GM12878 (cell line): ENCODE measurements at regions not wholly inside any gene's neighbourhood (a gene's known extent, or its start where the extent isn't known, plus 50 kb on each side); places are given as distances from the start of the nearest gene placed in this dataset.

ENCODE experiments used
- ATAC-seq: fragments of 200-7000 bp; cut with Tn5 transposase; 3 replicates; pipeline ENCODE4 v1.9.1; 2020; ENCODE audit warnings: mild to moderate bottlenecking, moderate library complexity
- BruUV-seq: library from RNA; stranded (reverse); fragments of 400-500 nt; replicated peaks from 2 replicates; lab custom pipeline; 2021; lab: Mats Ljungman, UMichigan
- CTCF ChIA-PET: fragments of 300-600 bp; sonication (Branson Sonifier 250); formaldehyde crosslinking; extraction: SDS; loops from one replicate; lab custom pipeline; 2021; ENCODE audit warnings: inconsistent platforms; lab: Yijun Ruan, JAX
- POLR2A ChIA-PET: fragments of 350-600 bp; formaldehyde crosslinking; extraction: SDS; loops from one replicate; lab custom pipeline; 2021; ENCODE audit warnings: inconsistent platforms; lab: Charles Lee
- RAD21 ChIA-PET: fragments of 300-600 bp; sonication (Branson Sonifier 250); formaldehyde crosslinking; loops from one replicate; lab custom pipeline; 2023; ENCODE audit warnings: antibody characterized with exemption; ENCODE audit not compliant: unreplicated experiment; lab: Charles Lee
- SMC1A ChIA-PET: fragments of 300-600 bp; sonication (Branson Sonifier 250); formaldehyde crosslinking; loops from one replicate; lab custom pipeline; 2023; ENCODE audit not compliant: unreplicated experiment, uncharacterized antibody; lab: Charles Lee
- DNase-seq: peaks from one replicate; pipeline ENCODE4 v3.0.0-alpha.2; 2011; ENCODE audit warnings: low read depth, low spot score
- FAIRE-seq: peaks from 3 replicates; lab custom pipeline; 2011; peaks lifted over from hg19 to GRCh38; lab: Jason Lieb, UNC
- H2AFZ ChIP-seq: 2 replicates; pipeline ENCODE4 v1.6.0; 2011; ENCODE audit warnings: low read depth, low read length, control low read depth; ENCODE audit not compliant: control insufficient read depth
- H3K27ac ChIP-seq: 2 replicates; pipeline ENCODE4 v1.5.1; 2011; ENCODE audit warnings: control low read depth; ENCODE audit not compliant: control insufficient read depth, insufficient read depth
- H3K27me3 ChIP-seq, 2 experiments: replicated peaks in 1 of 2; 2 replicates each; pipeline versions ENCODE4 v1.6.0 to v1.6.1; 2011; ENCODE audit warnings: low read length in 1 of 2; ENCODE audit not compliant: control insufficient read depth in 2 of 2, insufficient read depth in 2 of 2
- H3K36me3 ChIP-seq, 2 experiments: 2 replicates each; pipeline ENCODE4 v1.5.1; 2011; ENCODE audit warnings: low read length in 1 of 2; ENCODE audit not compliant: control insufficient read depth in 2 of 2, insufficient read depth in 2 of 2
- H3K4me1 ChIP-seq: 2 replicates; pipeline ENCODE4 v1.6.1; 2011; ENCODE audit warnings: mild to moderate bottlenecking, low read length, moderate library complexity, mixed read lengths; ENCODE audit not compliant: control insufficient read depth, insufficient read depth
- H3K4me2 ChIP-seq: 2 replicates; pipeline ENCODE4 v1.6.0; 2011; ENCODE audit warnings: control low read depth; ENCODE audit not compliant: control insufficient read depth, insufficient read depth
- H3K4me3 ChIP-seq: fragments of 200-600 bp; sonication (generic); 2 replicates; pipeline ENCODE4 v1.5.1; 2016
- H3K79me2 ChIP-seq: 2 replicates; pipeline ENCODE4 v1.6.0; 2011; ENCODE audit warnings: low read length; ENCODE audit not compliant: control insufficient read depth, insufficient read depth
- H3K9ac ChIP-seq: 2 replicates; pipeline ENCODE4 v1.8.0; 2011; ENCODE audit warnings: low read length, control low read depth, mixed read lengths; ENCODE audit not compliant: control insufficient read depth, insufficient read depth
- H3K9me3 ChIP-seq: replicated peaks from 3 replicates; pipeline ENCODE4 v1.5.1; 2011; ENCODE audit warnings: mild to moderate bottlenecking, low read length; ENCODE audit not compliant: control insufficient read depth, insufficient read depth
- H4K20me1 ChIP-seq: 2 replicates; pipeline ENCODE4 v1.6.0; 2011; ENCODE audit not compliant: control insufficient read depth, insufficient read depth
- KAT2A ChIP-seq: conservative IDR thresholded peaks from 2 replicates; pipeline ENCODE4 v1.6.1; 2011; ENCODE audit warnings: low read depth, low read length; ENCODE audit not compliant: control insufficient read depth
- PAX8 ChIP-seq: fragments of 450-650 bp; IDR thresholded peaks from 2 replicates; pipeline ENCODE4 v1.6.1; 2017; ENCODE audit warnings: mild to moderate bottlenecking, moderate library complexity
- POU2F2 ChIP-seq: IDR thresholded peaks from 3 replicates; pipeline ENCODE4 v1.6.1; 2011; ENCODE audit warnings: low read depth, mild to moderate bottlenecking, low read length, borderline replicate concordance
- RCOR1 ChIP-seq: conservative IDR thresholded peaks from 2 replicates; pipeline ENCODE4 v1.6.1; 2012; ENCODE audit warnings: low read depth, low read length, improper control_type of control experiment
- SMAD1 ChIP-seq: fragments of 450-650 bp; IDR thresholded peaks from 2 replicates; pipeline ENCODE4 v1.6.1; 2018; ENCODE audit warnings: mild to moderate bottlenecking, low read depth; ENCODE audit not compliant: partially characterized antibody
- TCF7 ChIP-seq: IDR thresholded peaks from 2 replicates; pipeline ENCODE4 v1.6.1; 2014; ENCODE audit warnings: antibody characterized with exemption, borderline replicate concordance
- YBX1 ChIP-seq: fragments of 450-650 bp; IDR thresholded peaks from 2 replicates; pipeline ENCODE4 v1.6.1; 2016; ENCODE audit warnings: antibody characterized with exemption
- YY1 ChIP-seq: IDR thresholded peaks from 2 replicates; pipeline ENCODE4 v1.6.1; 2011; ENCODE audit warnings: low read depth, mild to moderate bottlenecking, low read length
- ZNF207 ChIP-seq: fragments of 450-650 bp; IDR thresholded peaks from 2 replicates; pipeline ENCODE4 v1.6.1; 2014; ENCODE audit warnings: antibody characterized with exemption, mild to moderate bottlenecking, borderline replicate concordance
- ZNF217 ChIP-seq: fragments of 450-650 bp; IDR thresholded peaks from 2 replicates; pipeline ENCODE4 v1.6.1; 2017; ENCODE audit warnings: antibody characterized with exemption, mild to moderate bottlenecking
- WGBS: methylation state at CpG from one replicate; pipeline ENCODE4 v1.1.6; 2016; ENCODE audit warnings: low lambda C conversion rate; ENCODE audit not compliant: insufficient replicate concordance, insufficient coverage; ENCODE audit errors: missing lambda C conversion rate; 5-methylcytosine and 5-hydroxymethylcytosine counted together
- in situ Hi-C: fragments of 300-500 bp; cut with MboI; formaldehyde crosslinking; loops from 9 replicates; pipeline ENCODE4 v1.14.3; 2018; ENCODE audit warnings: mixed read lengths
- intact Hi-C: fragments of 100-400 bp; cut with micrococcal nuclease; formaldehyde crosslinking; loops from one replicate; pipeline ENCODE4 v1.14.2; 2022; ENCODE audit not compliant: unreplicated experiment
- TF ChIP-seq, protein P1 (sequence below), 3 experiments: IDR thresholded peaks in 2 of 3; conservative IDR thresholded peaks in 1 of 3; 2 replicates each; pipeline ENCODE4 v1.5.1; 2011; ENCODE audit warnings: low read depth in 3 of 3, low read length in 3 of 3, mild to moderate bottlenecking in 3 of 3, control low read depth in 2 of 3, moderate library complexity in 2 of 3, inconsistent platforms in 1 of 3, mixed read lengths in 1 of 3; ENCODE audit not compliant: control insufficient read depth in 2 of 3, insufficient read depth in 1 of 3; ENCODE audit errors: extremely low read depth in 1 of 3
- TF ChIP-seq, protein P2 (sequence below): fragments of 450-650 bp; IDR thresholded peaks from 2 replicates; pipeline ENCODE4 v1.6.1; 2016; ENCODE audit warnings: mild to moderate bottlenecking
- TF ChIP-seq, protein P3 (sequence below): fragments of 450-650 bp; formaldehyde crosslinking; IDR thresholded peaks from 2 replicates; pipeline ENCODE4 v1.5.0; 2022; ENCODE audit warnings: mild to moderate bottlenecking, missing genetic modification characterization

GRCh38 chr10:20405050-20405449 is 492.1 kb downstream of the NEBL start:
- ChIA-PET POLR2A (no interaction called here), SMC1A (no interaction called here), RAD21 (no interaction called here), CTCF (no interaction called here)
- no peaks in the 10 kb centered on the region for H3K27me3 ChIP-seq
- TF ChIP-seq ZNF217, result no peak
- TF ChIP-seq, protein P1, sequence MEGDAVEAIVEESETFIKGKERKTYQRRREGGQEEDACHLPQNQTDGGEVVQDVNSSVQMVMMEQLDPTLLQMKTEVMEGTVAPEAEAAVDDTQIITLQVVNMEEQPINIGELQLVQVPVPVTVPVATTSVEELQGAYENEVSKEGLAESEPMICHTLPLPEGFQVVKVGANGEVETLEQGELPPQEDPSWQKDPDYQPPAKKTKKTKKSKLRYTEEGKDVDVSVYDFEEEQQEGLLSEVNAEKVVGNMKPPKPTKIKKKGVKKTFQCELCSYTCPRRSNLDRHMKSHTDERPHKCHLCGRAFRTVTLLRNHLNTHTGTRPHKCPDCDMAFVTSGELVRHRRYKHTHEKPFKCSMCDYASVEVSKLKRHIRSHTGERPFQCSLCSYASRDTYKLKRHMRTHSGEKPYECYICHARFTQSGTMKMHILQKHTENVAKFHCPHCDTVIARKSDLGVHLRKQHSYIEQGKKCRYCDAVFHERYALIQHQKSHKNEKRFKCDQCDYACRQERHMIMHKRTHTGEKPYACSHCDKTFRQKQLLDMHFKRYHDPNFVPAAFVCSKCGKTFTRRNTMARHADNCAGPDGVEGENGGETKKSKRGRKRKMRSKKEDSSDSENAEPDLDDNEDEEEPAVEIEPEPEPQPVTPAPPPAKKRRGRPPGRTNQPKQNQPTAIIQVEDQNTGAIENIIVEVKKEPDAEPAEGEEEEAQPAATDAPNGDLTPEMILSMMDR (IDR thresholded peaks at IDR 0.05 in 2 of 3, conservative IDR thresholded peaks at IDR 0.05 in 1 of 3; ENCODE audit: control insufficient read depth in 2 of 3, extremely low read depth in 1 of 3, insufficient read depth in 1 of 3, low read depth in 3 of 3, low read length in 3 of 3), result no peak
- no peak for TF ChIP-seq YBX1
- TF ChIP-seq, protein P2, sequence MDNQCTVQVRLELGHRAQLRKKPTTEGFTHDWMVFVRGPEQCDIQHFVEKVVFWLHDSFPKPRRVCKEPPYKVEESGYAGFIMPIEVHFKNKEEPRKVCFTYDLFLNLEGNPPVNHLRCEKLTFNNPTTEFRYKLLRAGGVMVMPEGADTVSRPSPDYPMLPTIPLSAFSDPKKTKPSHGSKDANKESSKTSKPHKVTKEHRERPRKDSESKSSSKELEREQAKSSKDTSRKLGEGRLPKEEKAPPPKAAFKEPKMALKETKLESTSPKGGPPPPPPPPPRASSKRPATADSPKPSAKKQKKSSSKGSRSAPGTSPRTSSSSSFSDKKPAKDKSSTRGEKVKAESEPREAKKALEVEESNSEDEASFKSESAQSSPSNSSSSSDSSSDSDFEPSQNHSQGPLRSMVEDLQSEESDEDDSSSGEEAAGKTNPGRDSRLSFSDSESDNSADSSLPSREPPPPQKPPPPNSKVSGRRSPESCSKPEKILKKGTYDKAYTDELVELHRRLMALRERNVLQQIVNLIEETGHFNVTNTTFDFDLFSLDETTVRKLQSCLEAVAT, result no peak
- TF ChIP-seq TCF7, result no peak
- no peak for TF ChIP-seq KAT2A
- TF ChIP-seq PAX8, result no peak
- TF ChIP-seq ZNF207, result no peak
- no peak for TF ChIP-seq SMAD1
- TF ChIP-seq YY1, result no peak
- no peak for TF ChIP-seq RCOR1
- TF ChIP-seq, protein P3, sequence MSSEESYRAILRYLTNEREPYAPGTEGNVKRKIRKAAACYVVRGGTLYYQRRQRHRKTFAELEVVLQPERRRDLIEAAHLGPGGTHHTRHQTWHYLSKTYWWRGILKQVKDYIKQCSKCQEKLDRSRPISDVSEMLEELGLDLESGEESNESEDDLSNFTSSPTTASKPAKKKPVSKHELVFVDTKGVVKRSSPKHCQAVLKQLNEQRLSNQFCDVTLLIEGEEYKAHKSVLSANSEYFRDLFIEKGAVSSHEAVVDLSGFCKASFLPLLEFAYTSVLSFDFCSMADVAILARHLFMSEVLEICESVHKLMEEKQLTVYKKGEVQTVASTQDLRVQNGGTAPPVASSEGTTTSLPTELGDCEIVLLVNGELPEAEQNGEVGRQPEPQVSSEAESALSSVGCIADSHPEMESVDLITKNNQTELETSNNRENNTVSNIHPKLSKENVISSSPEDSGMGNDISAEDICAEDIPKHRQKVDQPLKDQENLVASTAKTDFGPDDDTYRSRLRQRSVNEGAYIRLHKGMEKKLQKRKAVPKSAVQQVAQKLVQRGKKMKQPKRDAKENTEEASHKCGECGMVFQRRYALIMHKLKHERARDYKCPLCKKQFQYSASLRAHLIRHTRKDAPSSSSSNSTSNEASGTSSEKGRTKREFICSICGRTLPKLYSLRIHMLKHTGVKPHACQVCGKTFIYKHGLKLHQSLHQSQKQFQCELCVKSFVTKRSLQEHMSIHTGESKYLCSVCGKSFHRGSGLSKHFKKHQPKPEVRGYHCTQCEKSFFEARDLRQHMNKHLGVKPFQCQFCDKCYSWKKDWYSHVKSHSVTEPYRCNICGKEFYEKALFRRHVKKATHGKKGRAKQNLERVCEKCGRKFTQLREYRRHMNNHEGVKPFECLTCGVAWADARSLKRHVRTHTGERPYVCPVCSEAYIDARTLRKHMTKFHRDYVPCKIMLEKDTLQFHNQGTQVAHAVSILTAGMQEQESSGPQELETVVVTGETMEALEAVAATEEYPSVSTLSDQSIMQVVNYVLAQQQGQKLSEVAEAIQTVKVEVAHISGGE (CRISPR knock-in tag), result no peak
- no peak for TF ChIP-seq POU2F2
- no peak for DNase-seq
- no peaks in the 10 kb centered on the region for H3K9me3 ChIP-seq
- no peaks in the 10 kb centered on the region for H3K4me1 ChIP-seq
- H3K9ac ChIP-seq, result no peak overlapping the region
- H3K36me3 ChIP-seq, result no peaks in the 10 kb centered on the region
- ATAC-seq, result no peak
- no peaks in the 10 kb centered on the region for H3K79me2 ChIP-seq
- in situ Hi-C loops (no loop called here), intact Hi-C loops (no loop called here)
- H2AFZ ChIP-seq, result no peak overlapping the region
- H3K27ac ChIP-seq, result no peak overlapping the region
- no peaks in the 10 kb centered on the region for H4K20me1 ChIP-seq
- H3K4me3 ChIP-seq, result no peak overlapping the region
- no peak for FAIRE-seq
- WGBS, result 0% methylated on average over 1 of the region's 2 CpGs
- BruUV-seq, result no TSS peak
- H3K4me2 ChIP-seq, result no peak overlapping the region
